CD1c-positive myeloid dendritic cell (primary cell): ENCODE measurements at regions not wholly inside any gene's neighbourhood (a gene's known extent, or its start where the extent isn't known, plus 50 kb on each side); places are given as distances from the start of the nearest gene placed in this dataset.
A peak's percentile ranks its signal among the peaks of the same experiment; 100 is the strongest.
"Not testable (repeated sequence)": the region's sequence is repeated elsewhere in the genome, so short reads cannot be mapped to it uniquely, and the experiment has no call there.

Source experiments
- DNase-seq: peaks from one replicate; pipeline ENCODE4 v3.0.0-alpha.2; 2016; ENCODE audit errors: extremely low spot score

- peak; percentile 1 for DNase-seq
Measured at GRCh38 chrX:37075892-37076595, 67.9 kb downstream of the FAM47C start.

GRCh38 chrX:37076983-37077382, 68.8 kb downstream of the FAM47C start:
- DNase-seq, result no peak

GRCh38 chrX:37077646-37078433, 69.7 kb downstream of the FAM47C start:
- no peak for DNase-seq

GRCh38 chrX:37078434-37078703, 70.2 kb downstream of the FAM47C start:
- DNase-seq, result no peak

GRCh38 chrX:37083880-37084279, 75.7 kb downstream of the FAM47C start:
- DNase-seq, result no peak

- not testable (repeated sequence) for DNase-seq
Measured at GRCh38 chrX:37085699-37086098, 77.5 kb downstream of the FAM47C start.

- DNase-seq, result not testable (repeated sequence)
Measured at GRCh38 chrX:37086820-37087219, 78.7 kb downstream of the FAM47C start.

GRCh38 chrX:37087875-37088274, 79.7 kb downstream of the FAM47C start:
- DNase-seq, result not testable (repeated sequence)

- DNase-seq, result not testable (repeated sequence)
Measured at GRCh38 chrX:37088778-37089177, 80.6 kb downstream of the FAM47C start.

- DNase-seq, result not testable (repeated sequence)
Measured at GRCh38 chrX:37090142-37090541, 82.0 kb downstream of the FAM47C start.

- DNase-seq, result not testable (repeated sequence)
Measured at GRCh38 chrX:37096422-37097124, 88.4 kb downstream of the FAM47C start.
